Prostate gland (tissue), 1 donor: ENCODE measurements at regions not wholly inside any gene's neighbourhood (a gene's known extent, or its start where the extent isn't known, plus 50 kb on each side); places are given as distances from the start of the nearest gene placed in this dataset.

Source experiments
- POLR2A ChIP-seq: fragments of 450-650 bp; IDR thresholded peaks from one replicate; pipeline ENCODE4 v1.6.1; 2016; ENCODE audit warnings: antibody characterized with exemption, mild to moderate bottlenecking
- POLR2AphosphoS5 ChIP-seq: sonication (generic); formaldehyde crosslinking; IDR thresholded peaks from one replicate; pipeline ENCODE4 v1.6.1; 2017; ENCODE audit warnings: antibody characterized with exemption

DNA sequence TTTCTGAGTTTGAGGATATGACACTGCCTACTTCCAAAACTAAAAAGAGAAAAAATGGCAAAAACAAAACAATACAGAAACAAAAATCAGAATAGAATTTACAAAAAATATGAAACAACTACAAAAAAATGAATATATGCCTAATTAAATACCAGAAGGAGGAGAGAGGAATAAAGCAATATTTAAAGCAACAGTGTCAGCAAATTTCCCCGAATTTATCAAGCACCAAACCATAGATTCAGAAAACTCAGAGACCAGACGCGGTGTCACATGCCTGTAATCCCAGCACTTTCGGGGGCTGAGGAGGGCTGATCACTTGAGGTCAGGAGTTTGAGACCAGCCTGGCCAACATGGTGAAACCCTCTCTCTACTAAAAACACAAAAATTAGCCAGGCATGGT lies 1360.9 kb downstream of the SI start:
- TF ChIP-seq POLR2A (no peak), POLR2AphosphoS5 (no peak)
